Kidney (tissue), 13 donors: ENCODE measurements at regions not wholly inside any gene's neighbourhood (a gene's known extent, or its start where the extent isn't known, plus 50 kb on each side); places are given as distances from the start of the nearest gene placed in this dataset.
"Not testable (repeated sequence)": the region's sequence is repeated elsewhere in the genome, so short reads cannot be mapped to it uniquely, and the experiment has no call there.

Source experiments
- DNase-seq, 5 donors: peaks; one replicate each; pipeline ENCODE4 v3.0.0-alpha.2; 2013 to 2020
- FAIRE-seq: peaks from 2 replicates; lab custom pipeline; 2012; peaks lifted over from hg19 to GRCh38; lab: Jason Lieb, UNC
- H3K27ac ChIP-seq, 2 donors: one replicate each; pipeline ENCODE4 v1.7.0; 2013; ENCODE audit warnings: low read depth in 2 of 2, low read length in 2 of 2, inconsistent platforms in 1 of 2
- H3K27me3 ChIP-seq: one replicate; pipeline ENCODE4 v1.7.1; 2013; ENCODE audit warnings: low read length, inconsistent platforms; ENCODE audit not compliant: control insufficient read depth, insufficient read depth
- H3K36me3 ChIP-seq, 3 donors: one replicate each; pipeline versions ENCODE4 v1.7.0 to v1.7.1; 2013; ENCODE audit warnings: low read length in 3 of 3, control low read depth in 1 of 3, inconsistent platforms in 1 of 3; ENCODE audit not compliant: insufficient read depth in 3 of 3, control insufficient read depth in 2 of 3
- H3K4me1 ChIP-seq, 3 donors: one replicate each; pipeline versions ENCODE4 v1.7.0 to v1.7.1; 2013; ENCODE audit warnings: low read length in 3 of 3, inconsistent platforms in 1 of 3, low read depth in 1 of 3; ENCODE audit not compliant: control insufficient read depth in 2 of 3, insufficient read depth in 2 of 3
- H3K4me3 ChIP-seq, 3 donors: one replicate each; pipeline versions ENCODE4 v1.7.0 to v1.8.1; 2013; ENCODE audit warnings: low read length in 3 of 3, control low read depth in 1 of 3, inconsistent platforms in 1 of 3
- H3K9ac ChIP-seq, 3 donors: one replicate each; pipeline versions ENCODE4 v1.7.0 to v1.7.1; 2013; ENCODE audit warnings: low read length in 3 of 3, control low read depth in 1 of 3, inconsistent platforms in 1 of 3
- H3K9me3 ChIP-seq, 3 donors: one replicate each; pipeline versions ENCODE4 v1.7.0 to v1.7.1; 2013; ENCODE audit warnings: low read length in 3 of 3, control low read depth in 1 of 3, inconsistent platforms in 1 of 3; ENCODE audit not compliant: control insufficient read depth in 2 of 3, insufficient read depth in 1 of 3
- CTCF ChIP-seq: IDR thresholded peaks from 3 replicates; pipeline ENCODE4 v1.5.1; 2012; ENCODE audit warnings: mild to moderate bottlenecking, moderate library complexity, borderline replicate concordance; ENCODE audit not compliant: insufficient read depth; ENCODE audit errors: extremely low read depth
- intact Hi-C: fragments of 100-400 bp; cut with DNase I; formaldehyde crosslinking; loops from one replicate; pipeline ENCODE4 v1.11.1; 2022
- donor health status: control.
- donor health status: control.
- donor health status: control.
- donor health status: control.
- donor health status: control.
- donor health status: DM: yes; HTN: yes; CAD: no.
- donor health status: Normal renal cell carcinoma (clear cell type).

GRCh38 chr5:36458746-36459145 is 147.7 kb upstream of the SLC1A3 start:
- FAIRE-seq (no peak), DNase-seq (no peak)
- intact Hi-C loops, result no loop called here
- H3K9me3 ChIP-seq, result no peaks in the 10 kb centered on the region
- TF ChIP-seq CTCF, result no peak
- no peak overlapping the region for H3K9ac ChIP-seq
- H3K27ac ChIP-seq, result no peak overlapping the region
- H3K27me3 ChIP-seq, result no peaks in the 10 kb centered on the region
- no peaks in the 10 kb centered on the region for H3K36me3 ChIP-seq
- no peak overlapping the region for H3K4me3 ChIP-seq
- no peaks in the 10 kb centered on the region for H3K4me1 ChIP-seq

GRCh38 chr5:36459176-36460135 is 146.9 kb upstream of the SLC1A3 start:
- DNase-seq (no peak), FAIRE-seq (no peak)
- no peak for TF ChIP-seq CTCF
- H3K27me3 ChIP-seq, result no peaks in the 10 kb centered on the region
- H3K36me3 ChIP-seq, result no peaks in the 10 kb centered on the region
- intact Hi-C loops, result no loop called here
- H3K9ac ChIP-seq, result no peak overlapping the region
- no peak overlapping the region for H3K4me3 ChIP-seq
- H3K9me3 ChIP-seq, result no peaks in the 10 kb centered on the region
- H3K27ac ChIP-seq, result no peak overlapping the region
- no peaks in the 10 kb centered on the region for H3K4me1 ChIP-seq

DNA sequence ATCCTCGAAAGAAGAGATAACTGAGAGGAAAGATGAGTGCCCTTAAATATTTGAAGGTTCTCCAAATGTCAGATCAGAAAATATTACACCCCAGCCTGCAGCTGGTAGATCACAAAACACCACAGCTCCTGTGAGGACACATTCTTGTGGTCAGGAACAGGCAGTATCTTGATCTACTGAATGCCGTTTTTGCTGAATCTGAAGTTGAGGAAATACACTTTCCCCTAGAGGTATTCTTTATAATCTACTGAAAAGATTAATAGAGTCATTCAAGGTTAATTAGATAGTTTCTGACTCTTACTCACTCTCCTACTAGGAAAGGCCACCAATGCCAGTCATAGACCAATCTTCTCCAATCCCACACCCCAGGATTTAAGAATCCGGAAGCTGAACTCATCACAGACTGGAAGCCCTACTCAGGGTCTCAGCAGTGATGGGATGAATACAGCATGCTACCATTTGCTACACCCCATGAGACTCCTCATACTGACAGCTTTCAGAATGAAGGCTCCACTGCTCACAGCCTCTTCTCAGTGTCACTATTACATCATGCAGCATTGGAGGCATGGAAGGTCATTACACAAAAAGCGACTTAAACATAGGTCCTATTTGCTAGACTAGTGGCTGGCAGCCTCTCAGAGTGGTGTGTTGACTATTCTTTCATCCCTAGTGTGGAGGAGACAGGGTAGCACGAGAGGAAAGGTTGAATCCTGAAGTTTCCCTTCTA is 143.9 kb upstream of the SLC1A3 start:
- Histone ChIP-seq H3K9ac (no peak overlapping the region), H3K9me3 (no peaks in the 10 kb centered on the region), H3K4me3 (no peak overlapping the region), H3K36me3 (no peaks in the 10 kb centered on the region), H3K27me3 (no peaks in the 10 kb centered on the region), H3K4me1 (no peaks in the 10 kb centered on the region), H3K27ac (no peak overlapping the region)
- no peak for DNase-seq
- intact Hi-C loops, result no loop called here
- FAIRE-seq, result no peak
- no peak for TF ChIP-seq CTCF

DNA sequence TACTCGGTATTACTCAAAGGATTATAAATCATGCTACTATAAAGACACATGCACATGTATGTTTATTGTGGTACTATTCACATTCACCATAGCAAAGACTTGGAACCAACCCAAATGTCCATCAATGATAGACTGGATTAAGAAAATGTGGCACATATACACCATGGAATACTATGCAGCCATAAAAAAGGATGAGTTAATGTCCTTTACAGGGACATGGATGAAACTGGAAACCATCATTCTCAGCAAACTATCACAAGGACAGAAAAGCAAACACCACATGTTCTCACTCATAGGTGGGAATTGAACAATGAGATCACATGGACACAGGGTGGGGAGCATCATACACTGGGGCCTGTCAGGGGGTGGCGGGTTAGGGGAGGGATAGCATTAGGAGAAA is 130.5 kb upstream of the SLC1A3 start:
- H3K4me1 ChIP-seq, H3K27ac ChIP-seq, intact Hi-C loops, H3K9ac ChIP-seq, H3K9me3 ChIP-seq, H3K36me3 ChIP-seq, H3K4me3 ChIP-seq, DNase-seq, H3K27me3 ChIP-seq, FAIRE-seq: not testable (repeated sequence)
